Endothelial cell of umbilical vein (primary cell): ENCODE measurements at regions not wholly inside any gene's neighbourhood (a gene's known extent, or its start where the extent isn't known, plus 50 kb on each side); places are given as distances from the start of the nearest gene placed in this dataset.

Experiments
- CTCF ChIP-seq, 2 donors: IDR thresholded peaks; 1 replicate in 1 of 2; 2 replicates in 1 of 2; pipeline ENCODE4 v1.5.1; 2011; ENCODE audit warnings: low read length in 2 of 2, mild to moderate bottlenecking in 2 of 2, moderate library complexity in 2 of 2, control low read depth in 1 of 2, inconsistent platforms in 1 of 2, low read depth in 1 of 2; ENCODE audit not compliant: insufficient read depth in 1 of 2; ENCODE audit errors: extremely low read depth in 1 of 2
- EZH2 ChIP-seq: IDR thresholded peaks from 2 replicates; pipeline ENCODE4 v1.6.1; 2012; ENCODE audit warnings: borderline replicate concordance, low read depth, mild to moderate bottlenecking, moderate library complexity, low read length, inconsistent platforms; ENCODE audit not compliant: severe bottlenecking
- POLR2A ChIP-seq: IDR thresholded peaks from 2 replicates; pipeline ENCODE4 v1.6.1; 2012; ENCODE audit warnings: low read depth, mild to moderate bottlenecking, control low read depth, low read length
- POLR2AphosphoS5 ChIP-seq: IDR thresholded peaks from 2 replicates; pipeline ENCODE4 v1.6.1; 2012; ENCODE audit warnings: low read depth, mild to moderate bottlenecking, control low read depth, low read length, moderate library complexity; ENCODE audit not compliant: insufficient read depth

- TF ChIP-seq POLR2AphosphoS5 (no peak), EZH2 (no peak), CTCF (IDR thresholded peaks at IDR 0.05; ENCODE audit: extremely low read depth in 1 of 2, insufficient read depth in 1 of 2, low read depth in 1 of 2, low read length in 2 of 2) (no peak), POLR2A (no peak)
These were observed 1369.1 kb downstream of the EPHA7 start for GRCh38 chr6:92050216-92050615.
